Vagina (tissue), 2 donors: ENCODE measurements at regions not wholly inside any gene's neighbourhood (a gene's known extent, or its start where the extent isn't known, plus 50 kb on each side); places are given as distances from the start of the nearest gene placed in this dataset.

Source experiments
- CTCF ChIP-seq, 3 experiments: fragments of 450-650 bp in 2 of 3; fragments of 200-600 bp in 1 of 3; sonication (generic) in 1 of 3; IDR thresholded peaks; one replicate each; pipeline ENCODE4 v1.5.1; 2017 to 2019; ENCODE audit warnings: antibody characterized with exemption in 3 of 3, mild to moderate bottlenecking in 2 of 3, moderate library complexity in 2 of 3
- POLR2A ChIP-seq, 2 donors: fragments of 450-650 bp; IDR thresholded peaks; one replicate each; pipeline ENCODE4 v1.6.1; 2017; ENCODE audit warnings: antibody characterized with exemption in 2 of 2, mild to moderate bottlenecking in 2 of 2, moderate library complexity in 2 of 2
- POLR2AphosphoS5 ChIP-seq, 2 donors: sonication (generic); formaldehyde crosslinking; IDR thresholded peaks; one replicate each; pipeline ENCODE4 v1.9.0; 2017; ENCODE audit warnings: antibody characterized with exemption in 2 of 2, mild to moderate bottlenecking in 2 of 2, low read depth in 1 of 2; ENCODE audit not compliant: insufficient read depth in 1 of 2

DNA sequence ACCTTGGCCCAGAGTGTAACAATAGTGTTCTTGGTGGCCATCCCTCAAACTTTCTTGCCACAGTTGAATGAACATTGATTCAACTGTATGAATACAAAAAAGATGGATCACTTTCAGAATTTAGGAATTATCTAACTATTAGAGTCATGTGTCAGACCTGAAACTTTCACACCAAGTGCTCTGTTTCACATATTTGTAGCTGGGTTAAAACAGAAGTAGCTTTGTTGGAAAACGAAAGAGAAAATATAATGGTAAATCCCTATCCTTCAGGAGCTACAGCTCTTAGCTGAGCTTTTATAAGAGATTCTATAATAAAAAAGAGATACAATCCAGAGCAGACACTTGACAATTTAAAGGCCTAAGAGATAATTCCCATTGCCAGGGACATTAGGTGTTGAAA lies 719.3 kb downstream of the JRKL start:
- TF ChIP-seq CTCF (IDR thresholded peaks at IDR 0.05) (no peak), POLR2A (IDR thresholded peaks at IDR 0.05) (no peak), POLR2AphosphoS5 (IDR thresholded peaks at IDR 0.05; ENCODE audit: insufficient read depth in 1 of 2, low read depth in 1 of 2) (no peak)
